LoVo (cell line): ENCODE measurements at regions not wholly inside any gene's neighbourhood (a gene's known extent, or its start where the extent isn't known, plus 50 kb on each side); places are given as distances from the start of the nearest gene placed in this dataset.
"Not testable (repeated sequence)": the region's sequence is repeated elsewhere in the genome, so short reads cannot be mapped to it uniquely, and the experiment has no call there.

Experiments
- DNase-seq: peaks from one replicate; pipeline ENCODE4 v3.0.0-alpha.2; 2016; ENCODE audit warnings: low spot score

GRCh38 chr19:31885280-31885853 lies 460.0 kb upstream of the ZNF507 start:
- no peak for DNase-seq

DNA sequence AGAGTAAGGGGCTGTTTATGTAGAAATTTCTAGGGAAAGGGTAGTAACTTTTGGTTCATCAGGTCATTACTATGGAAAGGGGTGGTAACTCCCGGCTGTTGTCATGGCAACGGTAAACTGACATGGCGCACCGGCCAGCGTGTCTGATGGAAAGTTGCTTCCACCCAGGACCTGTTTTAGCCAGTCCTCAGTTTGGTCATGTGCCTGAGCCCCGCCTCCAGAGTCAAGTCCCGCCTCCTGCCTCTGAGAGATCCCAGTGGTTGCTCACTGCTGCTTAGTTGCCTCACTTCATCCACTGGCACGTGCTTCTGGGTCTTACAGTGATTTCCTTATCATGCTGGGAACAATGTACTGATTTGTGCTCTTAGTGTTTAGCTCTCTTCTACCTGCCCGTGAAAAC lies 455.2 kb upstream of the ZNF507 start:
- no peak for DNase-seq

- no peak for DNase-seq
These were observed 453.4 kb upstream of the ZNF507 start for GRCh38 chr19:31892060-31892459.

- not testable (repeated sequence) for DNase-seq
These were observed 451.9 kb upstream of the ZNF507 start for GRCh38 chr19:31893491-31893890.

DNA sequence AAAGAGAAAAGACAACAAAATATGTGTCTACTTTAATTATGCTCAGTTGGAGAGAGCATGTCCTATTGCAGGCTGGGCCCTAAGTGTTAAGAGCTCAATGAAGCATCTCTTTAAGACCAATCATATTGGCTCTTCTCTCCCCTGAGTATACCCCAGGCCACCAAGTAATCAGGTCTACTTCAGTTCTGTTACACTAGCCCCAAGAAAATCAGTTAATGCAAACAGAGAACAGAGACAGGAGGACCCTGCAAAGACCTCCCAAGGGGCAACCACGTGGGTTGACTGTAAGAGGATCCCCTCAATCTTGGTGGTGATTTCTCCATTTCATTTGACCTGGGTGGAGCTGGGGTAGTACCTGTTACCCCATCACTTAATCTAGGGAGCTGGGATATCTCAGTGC lies 451.0 kb upstream of the ZNF507 start:
- no peak for DNase-seq

- DNase-seq: no peak
These were observed 448.1 kb upstream of the ZNF507 start for GRCh38 chr19:31897292-31897691.

DNA sequence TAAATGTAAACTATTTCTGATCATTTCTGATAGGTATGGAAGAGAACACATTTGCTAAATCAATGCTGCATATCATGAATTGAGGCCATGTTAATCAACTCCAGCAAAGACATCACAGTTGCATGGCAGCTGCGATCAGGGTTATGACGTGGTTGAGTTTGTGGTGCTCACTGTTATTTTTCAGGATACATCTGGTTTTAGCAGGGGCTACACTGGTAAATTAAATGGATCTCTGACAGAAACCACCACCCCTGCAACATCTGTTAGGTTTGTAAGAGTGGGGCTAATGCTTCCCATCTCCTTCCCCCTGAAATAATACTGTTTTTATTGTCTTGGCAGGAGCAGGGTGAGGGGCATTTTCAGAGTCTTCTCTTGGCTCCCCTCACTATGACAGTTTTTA lies 444.4 kb upstream of the ZNF507 start:
- DNase-seq: no peak

- DNase-seq: no peak
These were observed 442.6 kb upstream of the ZNF507 start for GRCh38 chr19:31902821-31903220.

DNA sequence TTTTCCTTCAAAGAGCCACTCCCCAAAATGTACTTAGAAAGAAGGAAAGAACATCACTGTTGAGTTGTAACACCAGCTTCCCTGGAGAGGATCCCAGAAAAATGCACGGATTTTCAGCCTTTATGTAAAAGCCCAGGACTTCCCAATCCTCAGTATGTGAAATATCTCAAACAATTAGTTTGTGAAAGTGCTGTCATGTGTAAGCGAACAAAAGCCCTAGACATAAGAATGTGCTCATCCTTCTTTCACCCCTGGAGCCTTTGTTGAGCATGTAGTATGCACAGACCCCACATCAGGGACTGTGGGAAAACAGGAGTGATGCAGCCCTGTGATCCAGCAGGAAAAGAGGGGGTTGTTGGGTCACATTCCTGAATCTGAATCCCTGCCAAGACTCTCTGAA lies 441.4 kb upstream of the ZNF507 start:
- no peak for DNase-seq

DNA sequence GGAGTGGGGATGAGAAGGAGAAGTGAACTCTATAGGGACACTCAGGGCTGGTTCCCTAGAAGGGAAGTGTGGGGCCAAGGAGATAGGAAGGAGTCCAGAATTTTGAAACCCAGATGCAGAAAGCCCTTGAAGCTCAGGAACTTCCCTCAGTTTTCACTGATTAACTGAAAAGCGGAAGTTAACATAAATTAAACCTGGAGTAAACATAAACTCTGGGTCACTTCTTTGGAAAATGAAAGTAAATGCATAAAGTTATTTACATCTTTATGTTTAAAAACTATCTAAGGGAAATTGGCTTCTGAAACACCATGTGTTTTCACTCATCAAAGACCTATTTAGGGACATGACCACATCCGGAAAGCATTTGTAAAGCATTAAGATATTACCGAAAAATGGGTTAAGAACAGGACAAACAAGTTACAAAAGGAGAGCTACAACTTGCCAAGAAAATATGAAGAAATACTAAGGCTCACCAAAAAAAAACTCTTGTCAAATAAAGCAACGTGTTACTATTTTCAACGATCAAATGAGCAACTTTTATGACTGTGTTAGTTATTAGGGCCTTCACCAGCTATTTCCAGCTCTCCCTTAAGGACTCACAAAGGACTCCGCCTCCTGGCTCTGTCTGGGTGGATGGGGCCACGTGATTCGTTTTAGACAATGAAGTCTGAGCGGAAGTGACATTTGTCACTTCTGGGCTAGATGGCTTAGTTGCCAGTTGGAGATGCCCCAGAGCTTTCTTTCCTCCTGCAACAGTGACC lies 439.1 kb upstream of the ZNF507 start:
- DNase-seq: no peak

- no peak for DNase-seq
These were observed 437.7 kb upstream of the ZNF507 start for GRCh38 chr19:31907661-31908060.

GRCh38 chr19:31908080-31908479 lies 437.3 kb upstream of the ZNF507 start:
- no peak for DNase-seq

DNA sequence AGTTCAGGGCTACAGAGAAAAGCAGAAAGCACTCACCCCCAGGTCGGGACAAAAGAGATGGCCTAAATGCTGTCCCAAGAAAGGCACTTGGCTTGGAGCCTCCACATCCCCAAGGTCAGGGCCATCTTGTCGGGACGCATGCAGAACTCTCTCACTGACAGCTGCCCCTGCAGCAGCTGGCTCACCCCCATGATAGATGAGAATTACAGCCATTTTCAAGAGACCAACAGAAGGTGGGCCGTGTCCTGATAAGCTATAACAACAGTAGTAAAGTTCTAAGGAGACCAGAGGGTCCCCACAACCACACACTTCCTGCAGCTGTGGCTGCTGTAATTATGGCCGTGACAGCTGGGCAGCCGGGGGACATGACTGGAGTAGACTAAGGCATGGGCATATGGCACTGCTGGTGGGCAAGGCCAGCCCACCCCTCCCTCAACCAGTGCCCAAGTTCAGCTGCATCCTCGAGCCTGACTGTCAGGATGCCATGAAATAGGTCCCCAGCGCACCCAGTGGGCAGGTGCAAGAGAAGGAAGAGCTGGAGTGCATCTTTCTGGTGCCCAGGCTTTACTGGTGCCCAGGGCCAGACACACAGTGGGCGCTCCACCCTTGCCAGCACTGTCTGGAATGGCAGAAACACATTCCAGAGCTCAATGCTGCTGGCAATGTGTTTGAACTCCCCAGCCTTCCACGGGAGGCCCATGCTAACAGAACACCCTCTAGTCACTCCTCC lies 436.7 kb upstream of the ZNF507 start:
- DNase-seq: no peak

DNA sequence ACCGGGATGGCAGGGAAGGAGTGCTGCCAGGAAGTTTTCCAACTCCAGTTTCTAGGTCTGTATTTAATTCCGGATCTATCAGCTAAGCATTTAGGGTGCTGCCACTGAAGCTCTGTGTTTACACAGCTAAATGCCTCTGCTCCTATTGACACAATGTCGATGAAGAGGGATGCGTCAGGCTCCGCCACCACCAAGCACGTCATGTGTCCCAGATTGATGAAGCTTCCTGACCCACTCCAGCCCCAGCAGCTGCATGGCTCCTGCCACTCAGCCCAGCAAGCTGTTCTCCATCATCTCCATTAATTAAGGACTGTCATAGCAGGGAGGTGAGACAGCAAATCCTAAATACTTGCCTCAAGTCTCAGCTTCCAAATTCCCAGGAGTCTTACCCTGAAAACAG lies 435.2 kb upstream of the ZNF507 start:
- DNase-seq: no peak

DNA sequence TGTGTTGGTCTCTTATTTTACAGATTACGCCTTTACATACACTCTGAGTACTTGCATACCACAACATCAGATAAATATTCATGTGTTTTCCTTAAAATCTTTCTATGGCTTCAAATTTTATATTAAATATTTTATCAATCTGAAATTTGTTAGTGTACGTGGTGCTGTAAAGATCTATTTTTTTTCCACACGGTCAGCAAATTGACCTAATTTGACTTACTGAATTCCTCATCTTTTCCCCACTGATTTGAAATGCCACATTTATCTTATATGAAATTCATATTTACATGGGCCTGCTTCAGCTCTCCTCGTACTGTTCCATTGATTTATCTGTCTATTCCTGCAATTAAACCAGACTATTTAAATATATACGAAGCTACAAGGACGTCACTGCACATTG lies 433.8 kb upstream of the ZNF507 start:
- DNase-seq: no peak

- no peak for DNase-seq
These were observed 432.2 kb upstream of the ZNF507 start for GRCh38 chr19:31913103-31913661.

DNA sequence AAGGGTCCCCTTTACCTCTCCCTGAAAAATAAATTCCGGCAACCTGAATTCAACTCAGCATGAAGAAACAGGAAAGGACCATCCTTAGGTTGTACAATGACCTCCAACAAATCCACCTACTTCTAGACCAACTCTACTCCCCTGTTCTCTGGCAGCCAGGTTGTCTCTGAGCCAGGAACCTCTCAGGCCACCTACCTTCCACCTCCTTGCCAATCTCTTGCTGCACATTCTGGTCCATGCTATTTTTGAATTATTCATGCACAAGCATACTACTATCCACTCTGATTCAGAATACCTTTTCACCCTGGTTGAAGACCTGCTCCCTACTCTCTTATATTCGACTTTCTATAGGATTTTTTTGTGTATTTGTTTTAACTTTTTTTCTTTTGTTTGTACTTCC lies 415.0 kb upstream of the ZNF507 start:
- DNase-seq: no peak

DNA sequence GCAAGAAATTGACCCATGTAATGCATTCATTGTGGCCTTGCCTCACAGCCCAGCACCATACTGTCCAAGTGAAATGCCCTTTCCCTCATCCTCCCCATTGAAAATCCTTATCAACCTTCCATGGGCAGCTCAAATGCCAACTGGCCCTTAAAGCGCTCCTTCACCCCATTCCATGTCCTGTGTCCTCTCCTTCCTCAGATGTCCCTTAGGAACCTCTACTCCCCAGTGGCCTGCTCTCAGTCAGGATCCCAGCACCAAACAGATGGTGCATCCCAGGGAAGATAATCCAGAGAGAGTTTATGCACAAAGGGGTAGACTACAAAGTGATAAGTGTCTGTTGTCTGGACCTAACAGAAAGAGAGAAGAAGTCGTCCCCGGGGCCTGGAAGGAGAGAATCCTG lies 407.4 kb upstream of the ZNF507 start:
- no peak for DNase-seq

GRCh38 chr19:31938675-31939074 lies 406.7 kb upstream of the ZNF507 start:
- no peak for DNase-seq

DNA sequence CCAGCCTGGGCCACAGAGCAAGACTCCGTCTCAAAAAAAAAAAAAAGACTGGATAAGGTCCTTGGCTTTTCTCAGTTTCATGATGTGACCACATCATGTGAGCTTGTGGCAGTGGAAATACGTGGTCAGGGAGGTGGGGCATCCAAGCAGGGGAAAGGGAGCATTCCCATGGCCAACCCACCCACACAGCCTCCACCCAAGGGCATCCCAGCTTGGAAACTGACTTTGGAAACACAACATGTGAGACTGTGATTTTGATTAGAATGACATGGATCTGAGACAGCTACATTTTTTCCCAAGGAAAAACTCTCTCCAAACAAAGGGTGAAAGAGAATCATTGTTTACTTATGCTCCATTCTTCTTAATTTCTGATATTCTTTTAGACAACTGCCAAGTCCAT lies 405.0 kb upstream of the ZNF507 start:
- no peak for DNase-seq

DNA sequence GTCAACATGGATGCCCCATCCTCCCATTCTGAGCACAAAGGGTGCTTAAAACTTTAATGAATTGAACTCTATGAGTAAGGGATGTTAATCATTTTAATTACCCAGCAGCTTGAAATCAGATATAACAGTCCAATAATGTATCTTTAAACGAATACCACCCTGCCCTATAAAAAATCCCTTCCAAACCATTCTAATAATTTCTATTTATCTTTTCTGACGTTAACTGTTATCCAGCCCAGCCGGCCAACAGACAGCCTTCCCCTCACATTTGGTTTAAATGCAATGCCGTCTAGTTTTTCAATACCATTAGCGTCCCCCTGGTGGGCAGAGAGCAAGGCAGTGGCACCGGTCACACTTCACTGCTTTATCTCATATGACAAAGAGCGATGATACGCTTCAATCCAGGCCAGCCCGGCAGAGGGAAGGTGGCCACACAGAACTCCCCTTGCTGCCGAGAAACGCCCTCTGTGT lies 402.2 kb upstream of the ZNF507 start:
- no peak for DNase-seq

DNA sequence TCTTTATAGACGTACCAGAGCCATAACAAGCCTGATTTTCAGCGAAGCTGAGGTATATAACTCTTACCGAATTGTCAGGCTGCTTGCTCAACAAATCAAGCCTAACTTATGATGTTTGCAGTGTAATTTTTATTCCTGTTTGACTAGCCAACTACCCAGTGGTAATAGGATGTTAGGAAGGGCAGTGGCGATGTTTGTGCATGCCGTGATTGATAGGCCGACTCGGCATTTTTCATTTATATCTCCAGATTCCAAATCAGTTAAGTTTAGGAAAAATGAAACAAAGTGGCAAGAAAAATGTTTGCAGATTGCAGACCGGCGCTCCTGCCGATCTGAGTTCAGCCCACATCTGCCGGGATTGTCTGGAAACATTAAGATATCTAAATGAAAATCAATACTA lies 401.6 kb upstream of the ZNF507 start:
- DNase-seq: no peak

DNA sequence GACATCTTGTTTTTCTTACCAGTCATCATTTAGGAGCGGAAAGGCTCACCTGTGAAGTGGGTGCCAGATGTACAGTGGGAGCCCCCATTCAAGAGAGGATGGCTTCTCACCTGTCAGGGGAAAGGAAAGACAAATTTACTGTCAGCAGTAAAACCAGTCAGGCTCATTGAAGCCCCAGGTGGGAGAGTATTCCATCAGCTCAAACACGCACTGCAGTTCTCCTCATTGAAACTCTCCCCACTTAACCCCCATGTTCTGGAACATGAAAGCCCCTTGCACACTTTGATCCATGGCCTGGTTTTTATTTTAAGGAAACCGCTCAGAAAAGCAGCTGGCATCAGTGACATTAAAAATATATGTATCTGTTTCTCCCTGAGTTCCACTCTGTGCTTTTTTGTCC lies 401.1 kb upstream of the ZNF507 start:
- no peak for DNase-seq
